Neural progenitor cell (in vitro differentiated cells): ENCODE measurements at regions not wholly inside any gene's neighbourhood (a gene's known extent, or its start where the extent isn't known, plus 50 kb on each side); places are given as distances from the start of the nearest gene placed in this dataset.

Source experiments
- DNase-seq: peaks from one replicate; pipeline ENCODE4 v3.0.0-alpha.2; 2016; ENCODE audit warnings: low spot score
- H2AFZ ChIP-seq: fragments of 200-600 bp; sonication (generic); replicated peaks from 2 replicates; pipeline ENCODE4 v1.6.1; 2016; ENCODE audit warnings: antibody characterized with exemption
- H3F3A ChIP-seq: fragments of 200-600 bp; sonication (generic); 2 replicates; pipeline ENCODE4 v1.6.1; 2016; ENCODE audit warnings: antibody characterized with exemption, low read depth
- H3K27ac ChIP-seq: fragments of 200-600 bp; sonication (generic); 2 replicates; pipeline ENCODE4 v1.5.1; 2016; ENCODE audit warnings: mild to moderate bottlenecking
- H3K27me3 ChIP-seq: fragments of 200-600 bp; sonication (generic); 2 replicates; pipeline ENCODE4 v1.6.1; 2016; ENCODE audit warnings: mild to moderate bottlenecking, moderate library complexity
- H3K36me3 ChIP-seq: fragments of 200-600 bp; sonication (generic); 2 replicates; pipeline ENCODE4 v1.5.1; 2016
- H3K4me1 ChIP-seq: fragments of 200-600 bp; sonication (generic); 2 replicates; pipeline ENCODE4 v1.6.1; 2016; ENCODE audit warnings: mixed run types
- H3K4me2 ChIP-seq: fragments of 200-600 bp; sonication (generic); 2 replicates; pipeline ENCODE4 v1.6.1; 2016
- H3K4me3 ChIP-seq: fragments of 200-600 bp; sonication (generic); 2 replicates; pipeline ENCODE4 v1.5.1; 2016
- H3K79me2 ChIP-seq: fragments of 200-600 bp; sonication (generic); 2 replicates; pipeline ENCODE4 v1.6.1; 2016; ENCODE audit warnings: low read depth
- H3K9ac ChIP-seq: fragments of 200-600 bp; sonication (generic); 2 replicates; pipeline ENCODE4 v1.6.1; 2016
- H3K9me3 ChIP-seq: fragments of 200-600 bp; sonication (generic); 2 replicates; pipeline ENCODE4 v1.5.1; 2016; ENCODE audit warnings: low read depth
- H4K20me1 ChIP-seq: fragments of 200-600 bp; sonication (generic); 2 replicates; pipeline ENCODE4 v1.6.1; 2016; ENCODE audit warnings: low read depth
- H3K27ac Mint-ChIP-seq: 3 replicates; pipeline ENCODE4 v1.8.0; 2021; ENCODE audit warnings: mixed read lengths
- H3K27me3 Mint-ChIP-seq: 2 replicates; pipeline ENCODE4 v1.8.0; 2022; ENCODE audit warnings: low read depth, mild to moderate bottlenecking, inconsistent platforms, moderate library complexity, mixed read lengths; ENCODE audit not compliant: insufficient read depth
- H3K36me3 Mint-ChIP-seq: 3 replicates; pipeline ENCODE4 v1.8.0; 2021; ENCODE audit warnings: mixed read lengths
- H3K4me1 Mint-ChIP-seq: 3 replicates; pipeline ENCODE4 v1.8.0; 2021; ENCODE audit warnings: mixed read lengths
- H3K4me3 Mint-ChIP-seq: 3 replicates; pipeline ENCODE4 v1.8.0; 2021; ENCODE audit warnings: mild to moderate bottlenecking, moderate library complexity, mixed read lengths
- H3K9me3 Mint-ChIP-seq: 3 replicates; pipeline ENCODE4 v1.8.0; 2020; ENCODE audit warnings: mixed read lengths
- EZH2 ChIP-seq: fragments of 200-600 bp; sonication (generic); IDR thresholded peaks from 2 replicates; pipeline ENCODE4 v1.6.1; 2017; ENCODE audit warnings: antibody characterized with exemption, mild to moderate bottlenecking, moderate library complexity
- EZH2phosphoT487 ChIP-seq: fragments of 200-600 bp; sonication (generic); IDR thresholded peaks from 2 replicates; pipeline ENCODE4 v1.6.1; 2017; ENCODE audit warnings: antibody characterized with exemption
- TF ChIP-seq, protein P1 (sequence below): fragments of 200-600 bp; sonication (generic); IDR thresholded peaks from 2 replicates; pipeline ENCODE4 v1.5.1; 2017; ENCODE audit warnings: antibody characterized with exemption, mild to moderate bottlenecking

DNA sequence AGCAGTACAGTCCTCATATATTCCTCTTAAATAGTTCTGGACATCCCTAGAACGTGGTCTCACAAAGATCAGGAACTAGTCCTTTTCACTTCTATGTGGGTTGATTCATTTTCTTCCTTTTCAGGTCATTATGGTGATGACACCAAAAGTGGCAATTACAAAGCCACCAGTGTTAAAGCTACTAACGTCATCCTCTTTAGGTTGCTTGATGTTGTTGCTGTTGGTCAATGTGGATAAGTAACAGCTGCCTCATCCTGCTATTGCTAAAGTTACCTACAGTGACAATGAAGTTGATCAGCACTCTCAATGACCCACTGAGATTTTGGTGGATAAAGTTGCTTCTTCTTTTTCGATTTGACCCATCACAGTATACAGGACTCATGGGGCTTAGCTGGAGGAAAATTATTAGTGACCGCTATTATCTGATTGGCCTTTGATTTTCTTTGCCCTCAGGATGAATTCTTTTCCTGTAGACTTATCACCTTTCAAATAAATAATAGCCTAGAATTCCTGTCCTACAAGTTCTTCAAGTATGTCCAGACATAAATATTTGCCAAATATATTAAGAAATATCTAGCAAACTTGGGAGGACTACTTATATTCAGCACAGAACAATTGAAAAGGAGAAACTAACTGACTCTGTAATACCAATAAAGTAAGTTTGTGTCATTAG is 54.0 kb upstream of the ATP2B1 start:
- H3K27ac ChIP-seq = no peak overlapping the region
- H3K9me3 Mint-ChIP-seq = no peaks in the 10 kb centered on the region
- no peaks in the 10 kb centered on the region for H3K27me3 ChIP-seq
- no peak for DNase-seq
- H3K4me3 Mint-ChIP-seq = no peak overlapping the region
- no peaks in the 10 kb centered on the region for H3K79me2 ChIP-seq
- TF ChIP-seq, protein P1, sequence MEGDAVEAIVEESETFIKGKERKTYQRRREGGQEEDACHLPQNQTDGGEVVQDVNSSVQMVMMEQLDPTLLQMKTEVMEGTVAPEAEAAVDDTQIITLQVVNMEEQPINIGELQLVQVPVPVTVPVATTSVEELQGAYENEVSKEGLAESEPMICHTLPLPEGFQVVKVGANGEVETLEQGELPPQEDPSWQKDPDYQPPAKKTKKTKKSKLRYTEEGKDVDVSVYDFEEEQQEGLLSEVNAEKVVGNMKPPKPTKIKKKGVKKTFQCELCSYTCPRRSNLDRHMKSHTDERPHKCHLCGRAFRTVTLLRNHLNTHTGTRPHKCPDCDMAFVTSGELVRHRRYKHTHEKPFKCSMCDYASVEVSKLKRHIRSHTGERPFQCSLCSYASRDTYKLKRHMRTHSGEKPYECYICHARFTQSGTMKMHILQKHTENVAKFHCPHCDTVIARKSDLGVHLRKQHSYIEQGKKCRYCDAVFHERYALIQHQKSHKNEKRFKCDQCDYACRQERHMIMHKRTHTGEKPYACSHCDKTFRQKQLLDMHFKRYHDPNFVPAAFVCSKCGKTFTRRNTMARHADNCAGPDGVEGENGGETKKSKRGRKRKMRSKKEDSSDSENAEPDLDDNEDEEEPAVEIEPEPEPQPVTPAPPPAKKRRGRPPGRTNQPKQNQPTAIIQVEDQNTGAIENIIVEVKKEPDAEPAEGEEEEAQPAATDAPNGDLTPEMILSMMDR = no peak
- TF ChIP-seq EZH2 = no peak
- no peaks in the 10 kb centered on the region for H3K9me3 ChIP-seq
- no peaks in the 10 kb centered on the region for H3K4me1 ChIP-seq
- H3K9ac ChIP-seq = no peak overlapping the region
- H3K4me3 ChIP-seq = no peak overlapping the region
- peaks cover 2% of the 10 kb centered on the region for H3K4me1 Mint-ChIP-seq
- H3K27ac Mint-ChIP-seq = no peak overlapping the region
- H4K20me1 ChIP-seq = no peaks in the 10 kb centered on the region
- H3K36me3 Mint-ChIP-seq = no peaks in the 10 kb centered on the region
- H3K4me2 ChIP-seq = no peak overlapping the region
- no peaks in the 10 kb centered on the region for H3K27me3 Mint-ChIP-seq
- H3K36me3 ChIP-seq = no peaks in the 10 kb centered on the region
- no peaks in the 10 kb centered on the region for H3F3A ChIP-seq
- H2AFZ ChIP-seq = no peak overlapping the region

DNA sequence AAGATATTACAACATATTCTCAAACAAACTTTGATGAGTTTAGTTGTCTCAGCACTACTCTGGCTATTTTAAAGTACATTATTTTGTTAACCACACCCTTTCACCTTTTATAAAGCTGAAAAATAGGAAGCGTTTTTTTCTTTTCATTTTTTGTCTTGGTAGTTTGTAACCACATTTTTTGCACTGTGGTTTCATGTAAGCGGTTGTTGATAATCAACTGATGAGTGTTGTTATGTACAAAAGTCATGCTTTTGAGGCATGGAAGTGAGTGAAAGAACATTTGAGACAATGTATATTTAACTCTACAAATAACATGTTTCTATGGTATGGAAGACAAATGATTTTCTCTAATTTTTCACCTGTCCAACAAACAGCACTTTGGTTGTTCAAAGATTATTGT is 52.1 kb upstream of the ATP2B1 start:
- no peaks in the 10 kb centered on the region for H4K20me1 ChIP-seq
- H3K9me3 ChIP-seq = no peaks in the 10 kb centered on the region
- no peak overlapping the region for H3K4me2 ChIP-seq
- Mint-ChIP-seq H3K36me3 (no peaks in the 10 kb centered on the region), H3K4me3 (no peak overlapping the region), H3K27ac (no peak overlapping the region), H3K9me3 (no peaks in the 10 kb centered on the region), H3K4me1 (peaks cover 2% of the 10 kb centered on the region), H3K27me3 (no peaks in the 10 kb centered on the region)
- H3K27ac ChIP-seq = no peak overlapping the region
- H3F3A ChIP-seq = no peaks in the 10 kb centered on the region
- H3K4me1 ChIP-seq = no peaks in the 10 kb centered on the region
- no peak for TF ChIP-seq EZH2phosphoT487
- no peak for TF ChIP-seq EZH2
- TF ChIP-seq, protein P1 = no peak
- no peak overlapping the region for H2AFZ ChIP-seq
- no peak overlapping the region for H3K9ac ChIP-seq
- no peaks in the 10 kb centered on the region for H3K27me3 ChIP-seq
- no peaks in the 10 kb centered on the region for H3K36me3 ChIP-seq
- H3K79me2 ChIP-seq = no peaks in the 10 kb centered on the region
- no peak for DNase-seq
- no peak overlapping the region for H3K4me3 ChIP-seq
